ENCODE measurements at regions not wholly inside any gene's neighbourhood (a gene's known extent, or its start where the extent isn't known, plus 50 kb on each side); places are given as distances from the start of the nearest gene placed in this dataset.

DNA sequence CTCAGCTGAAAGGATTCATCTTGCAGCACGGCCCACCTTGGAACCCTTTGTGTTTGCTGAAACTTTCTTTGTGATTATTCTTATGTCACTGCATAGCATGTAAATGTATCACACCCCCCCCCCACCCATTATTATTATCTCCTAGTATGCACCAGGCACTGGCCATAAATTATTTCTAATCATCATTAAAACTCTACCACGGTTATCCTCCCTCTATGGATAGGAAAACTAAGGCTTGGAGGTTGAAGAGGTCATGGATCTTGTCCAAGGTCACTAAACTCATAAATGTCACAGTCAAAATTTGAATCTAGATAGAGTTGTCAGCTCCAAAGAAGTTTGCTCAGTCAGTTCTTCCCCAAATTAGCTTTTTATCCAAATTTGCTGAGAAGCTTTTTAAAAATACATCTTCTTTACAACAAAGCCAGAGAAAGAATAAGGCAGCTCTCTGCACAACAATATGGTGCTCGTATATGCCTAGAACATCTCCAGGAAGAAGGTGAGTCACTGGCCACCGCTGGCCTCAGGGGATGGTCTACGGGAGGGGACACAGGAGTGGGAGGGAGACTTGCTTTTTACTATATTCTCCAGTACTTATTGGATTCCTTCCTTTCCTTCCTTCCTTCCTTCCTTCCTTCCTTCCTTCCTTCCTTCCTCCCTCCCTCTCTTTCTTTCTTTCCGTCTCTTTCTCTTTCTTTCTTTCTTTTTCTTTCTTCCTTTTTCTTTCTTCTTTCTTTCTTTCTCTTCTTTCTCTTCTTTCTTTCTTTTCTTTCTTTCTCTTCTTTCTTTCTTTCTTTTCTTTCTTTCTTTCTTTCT, 134.5 kb downstream of the VEGFA start:
- H3K4me3 Mint-ChIP-seq, result no peak overlapping the region

GRCh38 chr6:43903739-43904290, 133.8 kb downstream of the VEGFA start:
- H3K27ac Mint-ChIP-seq, result no peak overlapping the region
- ATAC-seq (no peak), DNase-seq (no peak)
- peaks cover 2% of the 10 kb centered on the region for H3K4me1 Mint-ChIP-seq
- H3K4me3 Mint-ChIP-seq, result no peak overlapping the region
- H3K27me3 Mint-ChIP-seq, result no peaks in the 10 kb centered on the region
- no peaks in the 10 kb centered on the region for H3K9me3 Mint-ChIP-seq
- no peaks in the 10 kb centered on the region for H3K36me3 Mint-ChIP-seq (ENCODE audit: low read depth)

More for the DNA sequence above, 134.5 kb downstream of the VEGFA start:
- Mint-ChIP-seq H3K36me3 (ENCODE audit: low read depth) (no peaks in the 10 kb centered on the region), H3K9me3 (no peaks in the 10 kb centered on the region), H3K4me1 (peaks cover 2% of the 10 kb centered on the region), H3K27me3 (no peaks in the 10 kb centered on the region), H3K27ac (no peak overlapping the region)
- DNase-seq (no peak), ATAC-seq (no peak)

GRCh38 chr6:43901733-43902230, 131.8 kb downstream of the VEGFA start:
- no peak overlapping the region for H3K27ac Mint-ChIP-seq
- DNase-seq (no peak), ATAC-seq (no peak)
- no peak overlapping the region for H3K4me3 Mint-ChIP-seq
- H3K27me3 Mint-ChIP-seq, result no peaks in the 10 kb centered on the region
- peaks cover 2% of the 10 kb centered on the region for H3K4me1 Mint-ChIP-seq
- no peaks in the 10 kb centered on the region for H3K36me3 Mint-ChIP-seq (ENCODE audit: low read depth)
- H3K9me3 Mint-ChIP-seq, result no peaks in the 10 kb centered on the region

DNA sequence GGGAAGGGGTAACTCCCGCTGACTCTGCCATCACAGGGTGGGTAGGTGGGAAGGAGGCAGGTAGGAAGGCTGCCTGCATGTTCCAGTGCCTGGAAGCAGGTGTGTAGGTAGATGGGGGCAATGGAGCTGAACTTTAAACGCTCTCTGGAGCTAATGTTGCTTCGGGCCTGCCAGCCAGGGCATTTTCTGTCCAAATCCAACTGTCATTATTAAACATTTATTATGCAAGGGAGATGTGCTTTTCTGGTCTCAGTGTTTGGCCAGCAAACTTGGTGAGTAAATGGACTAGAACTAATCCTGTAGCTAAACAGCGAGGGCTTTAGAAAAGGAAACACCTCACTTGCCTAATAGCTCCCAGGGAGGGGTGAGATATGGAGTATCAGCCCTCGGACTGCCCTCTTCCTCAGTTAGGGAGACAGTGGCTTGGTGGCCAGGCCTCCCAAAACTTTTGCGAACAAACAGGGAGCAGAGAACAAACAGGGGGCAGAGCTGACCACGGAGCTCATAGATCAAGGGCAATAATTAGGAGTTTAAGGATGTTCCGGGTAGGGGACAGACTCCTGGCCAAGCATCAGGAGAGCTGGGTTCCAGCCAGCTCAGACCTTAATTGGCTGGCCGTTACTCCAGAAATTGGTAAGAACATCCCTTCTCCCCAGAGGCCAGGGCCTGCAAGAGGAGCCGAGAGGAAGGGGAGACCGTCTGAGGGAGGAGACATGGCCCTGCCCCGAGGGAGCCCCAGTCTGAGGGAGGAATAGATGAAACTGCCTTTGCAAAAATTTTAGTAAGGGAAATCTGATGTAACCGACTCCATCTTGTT, 131.1 kb downstream of the VEGFA start:
- ATAC-seq, result no peak
- Mint-ChIP-seq H3K27ac (no peak overlapping the region), H3K4me1 (peaks cover 2% of the 10 kb centered on the region), H3K36me3 (ENCODE audit: low read depth) (no peaks in the 10 kb centered on the region), H3K4me3 (no peak overlapping the region), H3K9me3 (no peaks in the 10 kb centered on the region), H3K27me3 (peaks cover 1% of the 10 kb centered on the region)
- no peak for DNase-seq

DNA sequence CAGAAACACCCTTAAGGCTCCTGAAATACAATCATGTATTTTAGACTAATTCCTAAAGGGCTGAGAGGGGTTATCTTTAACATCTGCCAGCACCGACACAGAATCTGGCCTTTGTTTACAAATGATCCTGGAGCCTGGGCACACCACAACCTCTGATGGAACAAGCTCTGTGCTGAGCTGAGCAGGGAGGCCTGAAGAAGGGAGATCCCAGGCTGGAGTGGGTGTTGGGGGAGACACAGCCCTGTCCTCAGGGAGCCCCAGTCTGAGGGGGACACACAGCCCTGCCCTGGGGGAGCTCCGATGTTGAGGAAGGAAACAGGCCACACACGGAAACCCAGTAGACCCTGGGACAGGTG, 130.5 kb downstream of the VEGFA start:
- H3K4me1 Mint-ChIP-seq, result peaks cover 2% of the 10 kb centered on the region
- H3K4me3 Mint-ChIP-seq, result no peak overlapping the region
- peaks cover 2% of the 10 kb centered on the region for H3K27me3 Mint-ChIP-seq
- no peak for DNase-seq
- ATAC-seq, result no peak
- no peaks in the 10 kb centered on the region for H3K9me3 Mint-ChIP-seq
- no peak overlapping the region for H3K27ac Mint-ChIP-seq
- H3K36me3 Mint-ChIP-seq (ENCODE audit: low read depth), result no peaks in the 10 kb centered on the region

GRCh38 chr6:43899830-43900229, 129.8 kb downstream of the VEGFA start:
- no peak overlapping the region for H3K27ac Mint-ChIP-seq
- no peak overlapping the region for H3K4me3 Mint-ChIP-seq
- no peak for ATAC-seq

GRCh38 chr6:43898358-43899131, 128.5 kb downstream of the VEGFA start:
- Mint-ChIP-seq H3K27ac (no peak overlapping the region), H3K27me3 (peaks cover 2% of the 10 kb centered on the region), H3K9me3 (no peaks in the 10 kb centered on the region), H3K4me1 (peaks cover 2% of the 10 kb centered on the region), H3K4me3 (no peak overlapping the region), H3K36me3 (ENCODE audit: low read depth) (no peaks in the 10 kb centered on the region)
- ATAC-seq (no peak), DNase-seq (no peak)

More at GRCh38 chr6:43899830-43900229, 129.8 kb downstream of the VEGFA start:
- DNase-seq, result no peak
- H3K9me3 Mint-ChIP-seq, result no peaks in the 10 kb centered on the region
- peaks cover 2% of the 10 kb centered on the region for H3K4me1 Mint-ChIP-seq
- H3K36me3 Mint-ChIP-seq (ENCODE audit: low read depth), result no peaks in the 10 kb centered on the region
- H3K27me3 Mint-ChIP-seq, result peaks cover 2% of the 10 kb centered on the region

GRCh38 chr6:43897571-43898302, 127.7 kb downstream of the VEGFA start:
- Mint-ChIP-seq H3K9me3 (no peaks in the 10 kb centered on the region), H3K4me3 (no peak overlapping the region), H3K27me3 (peaks cover 2% of the 10 kb centered on the region), H3K4me1 (peaks cover 2% of the 10 kb centered on the region), H3K27ac (no peak overlapping the region), H3K36me3 (ENCODE audit: low read depth) (no peaks in the 10 kb centered on the region)
- DNase-seq (no peak), ATAC-seq (no peak)

GRCh38 chr6:43896329-43897255, 126.6 kb downstream of the VEGFA start:
- Mint-ChIP-seq H3K27ac (no peak overlapping the region), H3K36me3 (ENCODE audit: low read depth) (no peaks in the 10 kb centered on the region)
- no peak for ATAC-seq

GRCh38 chr6:43895656-43896328, 125.8 kb downstream of the VEGFA start:
- H3K4me1 Mint-ChIP-seq, result peaks cover 3% of the 10 kb centered on the region

More at GRCh38 chr6:43896329-43897255, 126.6 kb downstream of the VEGFA start:
- Mint-ChIP-seq H3K27me3 (peaks cover 6% of the 10 kb centered on the region), H3K4me1 (peaks cover 1% of the 10 kb centered on the region), H3K4me3 (no peak overlapping the region), H3K9me3 (no peaks in the 10 kb centered on the region)
- no peak for DNase-seq

DNA sequence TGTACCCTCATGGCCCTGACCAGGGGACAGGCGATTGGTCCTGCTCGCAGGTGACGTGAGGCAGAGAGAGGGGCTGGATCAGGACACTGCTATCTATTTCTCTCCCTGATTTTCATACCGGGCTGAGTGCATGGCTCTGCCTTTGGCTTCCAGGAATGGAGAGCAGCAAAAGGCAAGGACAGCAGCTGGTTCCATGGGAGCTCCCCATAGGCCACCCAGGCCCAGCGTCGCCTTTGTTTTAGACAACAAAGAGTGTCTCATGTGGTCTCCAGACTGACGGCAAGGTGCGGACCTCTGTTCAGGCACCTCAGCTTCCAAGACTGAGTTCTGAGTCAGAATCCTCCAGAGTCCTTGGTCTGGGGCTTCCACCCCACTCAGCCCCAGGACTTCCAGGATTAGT, 123.1 kb downstream of the VEGFA start:
- no peak for ATAC-seq
- Mint-ChIP-seq H3K4me3 (no peak overlapping the region), H3K27me3 (peaks cover 20% of the 10 kb centered on the region), H3K4me1 (peaks cover 3% of the 10 kb centered on the region), H3K27ac (no peak overlapping the region), H3K36me3 (ENCODE audit: low read depth) (no peaks in the 10 kb centered on the region), H3K9me3 (no peaks in the 10 kb centered on the region)
- DNase-seq, result no peak

More at GRCh38 chr6:43895656-43896328, 125.8 kb downstream of the VEGFA start:
- no peak for DNase-seq
- Mint-ChIP-seq H3K36me3 (ENCODE audit: low read depth) (no peaks in the 10 kb centered on the region), H3K9me3 (no peaks in the 10 kb centered on the region), H3K27me3 (peaks cover 10% of the 10 kb centered on the region), H3K4me3 (no peak overlapping the region), H3K27ac (no peak overlapping the region)
- ATAC-seq, result no peak

GRCh38 chr6:43891072-43891870, 121.3 kb downstream of the VEGFA start:
- Mint-ChIP-seq H3K4me1 (peaks cover 3% of the 10 kb centered on the region), H3K9me3 (no peaks in the 10 kb centered on the region), H3K27me3 (peaks cover 20% of the 10 kb centered on the region), H3K36me3 (ENCODE audit: low read depth) (no peaks in the 10 kb centered on the region), H3K27ac (no peak overlapping the region), H3K4me3 (no peak overlapping the region)
- DNase-seq, result no peak
- no peak for ATAC-seq
